ENCODE measurements at regions not wholly inside any gene's neighbourhood (a gene's known extent, or its start where the extent isn't known, plus 50 kb on each side); places are given as distances from the start of the nearest gene placed in this dataset.
"Not testable (repeated sequence)": the region's sequence is repeated elsewhere in the genome, so short reads cannot be mapped to it uniquely, and the experiment has no call there.

- no peak for DNase-seq (ENCODE audit: low read depth)
Measured at GRCh38 chr10:4239186-4239585, 454.2 kb upstream of the KLF6 start.

GRCh38 chr10:4236905-4237304 is 451.9 kb upstream of the KLF6 start:
- DNase-seq (ENCODE audit: low read depth) = not testable (repeated sequence)

GRCh38 chr10:4234661-4235060 is 449.7 kb upstream of the KLF6 start:
- DNase-seq (ENCODE audit: low read depth) = no peak

GRCh38 chr10:4231439-4231838 is 446.4 kb upstream of the KLF6 start:
- DNase-seq (ENCODE audit: low read depth) = no peak

GRCh38 chr10:4230036-4230435 is 445.0 kb upstream of the KLF6 start:
- DNase-seq (ENCODE audit: low read depth) = no peak

GRCh38 chr10:4229106-4229505 is 444.1 kb upstream of the KLF6 start:
- DNase-seq (ENCODE audit: low read depth) = no peak

GRCh38 chr10:4227586-4227985 is 442.6 kb upstream of the KLF6 start:
- DNase-seq (ENCODE audit: low read depth) = no peak

- no peak for DNase-seq (ENCODE audit: low read depth)
Measured at GRCh38 chr10:4226941-4227540, 442.0 kb upstream of the KLF6 start.

GRCh38 chr10:4224178-4224577 is 439.2 kb upstream of the KLF6 start:
- DNase-seq (ENCODE audit: low read depth) = no peak

- not testable (repeated sequence) for DNase-seq (ENCODE audit: low read depth)
Measured at GRCh38 chr10:4221310-4221709, 436.3 kb upstream of the KLF6 start.

GRCh38 chr10:4219901-4220300 is 434.9 kb upstream of the KLF6 start:
- DNase-seq (ENCODE audit: low read depth) = no peak

GRCh38 chr10:4217653-4218052 is 432.6 kb upstream of the KLF6 start:
- no peak for DNase-seq (ENCODE audit: low read depth)

GRCh38 chr10:4217187-4217586 is 432.2 kb upstream of the KLF6 start:
- DNase-seq (ENCODE audit: low read depth) = no peak

- DNase-seq (ENCODE audit: low read depth) = no peak
Measured at GRCh38 chr10:4216726-4217125, 431.7 kb upstream of the KLF6 start.

- no peak for DNase-seq (ENCODE audit: low read depth)
Measured at GRCh38 chr10:4215963-4216575, 431.1 kb upstream of the KLF6 start.

GRCh38 chr10:4215485-4215884 is 430.5 kb upstream of the KLF6 start:
- DNase-seq (ENCODE audit: low read depth) = no peak

- no peak for DNase-seq (ENCODE audit: low read depth)
Measured at GRCh38 chr10:4214908-4215307, 429.9 kb upstream of the KLF6 start.

- no peak for DNase-seq (ENCODE audit: low read depth)
Measured at GRCh38 chr10:4213441-4213840, 428.4 kb upstream of the KLF6 start.

GRCh38 chr10:4212111-4212630 is 427.2 kb upstream of the KLF6 start:
- DNase-seq (ENCODE audit: low read depth) = no peak

- no peak for DNase-seq (ENCODE audit: low read depth)
Measured at GRCh38 chr10:4208499-4208898, 423.5 kb upstream of the KLF6 start.

GRCh38 chr10:4205113-4205512 is 420.1 kb upstream of the KLF6 start:
- DNase-seq (ENCODE audit: low read depth) = no peak

GRCh38 chr10:4202938-4203337 is 417.9 kb upstream of the KLF6 start:
- no peak for DNase-seq (ENCODE audit: low read depth)

- DNase-seq (ENCODE audit: low read depth) = no peak
Measured at GRCh38 chr10:4201866-4202825, 417.1 kb upstream of the KLF6 start.
